ENCODE measurements at regions not wholly inside any gene's neighbourhood (a gene's known extent, or its start where the extent isn't known, plus 50 kb on each side); places are given as distances from the start of the nearest gene placed in this dataset.

DNA sequence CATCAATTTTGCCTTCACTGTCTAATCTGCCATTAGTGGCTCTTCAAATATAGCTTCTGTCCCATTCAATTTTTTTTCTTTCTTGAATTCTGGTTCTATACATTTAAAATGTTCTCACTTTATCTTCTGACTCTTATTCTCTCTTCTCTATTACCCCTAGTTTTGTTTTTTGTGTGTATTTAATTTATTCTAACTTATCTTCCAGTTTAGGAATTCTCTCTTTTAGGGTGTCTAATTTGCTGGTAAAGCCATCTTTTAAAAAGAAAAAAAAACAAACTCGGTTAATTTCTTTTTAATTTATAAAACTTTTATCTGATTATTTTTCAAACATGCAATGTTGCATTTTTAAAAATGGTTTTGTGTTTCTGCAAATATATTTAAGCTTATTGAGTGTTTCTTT, 80.3 kb upstream of the OXGR1 start:
- no peaks in the 10 kb centered on the region for H4K20me1 ChIP-seq (ENCODE audit: insufficient read depth)

More for the DNA sequence above, 80.3 kb upstream of the OXGR1 start:
- H3K4me3 ChIP-seq (replicated peaks in 1 of 2; ENCODE audit: low read depth in 1 of 2, low read length in 2 of 2): no peak overlapping the region
- H3K9me3 ChIP-seq (ENCODE audit: control insufficient read depth in 1 of 2, insufficient read depth in 1 of 2, low read depth in 1 of 2, low read length in 2 of 2): peaks cover 0 to 10% of the 10 kb centered on the region in 2 experiments; a peak in 1 of 4 replicates
- H3K4me2 ChIP-seq (ENCODE audit: low read length): no peak overlapping the region
- H3K27me3 ChIP-seq (ENCODE audit: insufficient read depth, low read length): no peaks in the 10 kb centered on the region
- POLR2A ChIA-PET: no interaction called here
- ATAC-seq (no peak), DNase-seq (ENCODE audit: low read depth, low spot score) (no peak)
- no peaks in the 10 kb centered on the region for H3K36me3 ChIP-seq (ENCODE audit: control insufficient read depth in 1 of 2, insufficient read depth in 2 of 2, low read length in 2 of 2)
- intact Hi-C loops (cut with micrococcal nuclease): no loop called here
- CTCF ChIA-PET: no interaction called here
- no peak overlapping the region for H2AFZ ChIP-seq (ENCODE audit: low read depth, low read length, poor library complexity, severe bottlenecking)
- H3K79me2 ChIP-seq (ENCODE audit: insufficient read depth, low read length): no peaks in the 10 kb centered on the region
- TF ChIP-seq CBX3 (IDR thresholded peaks at IDR 0.05; ENCODE audit: low read depth) (no peak), EZH2 (IDR thresholded peaks at IDR 0.05) (no peak), POLR2AphosphoS5 (IDR thresholded peaks at IDR 0.05; ENCODE audit: low read depth, low read length) (no peak), TCF7L2 (IDR thresholded peaks at IDR 0.05; ENCODE audit: borderline replicate concordance, extremely low read depth, insufficient read depth, insufficient read length) (no peak), SIN3A (IDR thresholded peaks at IDR 0.05; ENCODE audit: low read depth) (no peak), RAD21 (IDR thresholded peaks at IDR 0.05; ENCODE audit: low read depth) (no peak), JUND (IDR thresholded peaks at IDR 0.05) (no peak), SRF (IDR thresholded peaks at IDR 0.05; ENCODE audit: low read depth) (no peak), CEBPB (IDR thresholded peaks at IDR 0.05; ENCODE audit: low read depth) (no peak), ZFX (IDR thresholded peaks at IDR 0.05) (no peak), EGR1 (IDR thresholded peaks at IDR 0.05; ENCODE audit: low read depth) (no peak), YY1 (IDR thresholded peaks at IDR 0.05; ENCODE audit: extremely low read depth, insufficient replicate concordance, low read depth, low read length) (no peak), SP1 (IDR thresholded peaks at IDR 0.05; ENCODE audit: low read depth) (no peak), EZH2phosphoT487 (IDR thresholded peaks at IDR 0.05; ENCODE audit: borderline replicate concordance) (no peak), ELF1 (IDR thresholded peaks at IDR 0.05; ENCODE audit: borderline replicate concordance, low read depth) (no peak)
- TF ChIP-seq, protein P1, sequence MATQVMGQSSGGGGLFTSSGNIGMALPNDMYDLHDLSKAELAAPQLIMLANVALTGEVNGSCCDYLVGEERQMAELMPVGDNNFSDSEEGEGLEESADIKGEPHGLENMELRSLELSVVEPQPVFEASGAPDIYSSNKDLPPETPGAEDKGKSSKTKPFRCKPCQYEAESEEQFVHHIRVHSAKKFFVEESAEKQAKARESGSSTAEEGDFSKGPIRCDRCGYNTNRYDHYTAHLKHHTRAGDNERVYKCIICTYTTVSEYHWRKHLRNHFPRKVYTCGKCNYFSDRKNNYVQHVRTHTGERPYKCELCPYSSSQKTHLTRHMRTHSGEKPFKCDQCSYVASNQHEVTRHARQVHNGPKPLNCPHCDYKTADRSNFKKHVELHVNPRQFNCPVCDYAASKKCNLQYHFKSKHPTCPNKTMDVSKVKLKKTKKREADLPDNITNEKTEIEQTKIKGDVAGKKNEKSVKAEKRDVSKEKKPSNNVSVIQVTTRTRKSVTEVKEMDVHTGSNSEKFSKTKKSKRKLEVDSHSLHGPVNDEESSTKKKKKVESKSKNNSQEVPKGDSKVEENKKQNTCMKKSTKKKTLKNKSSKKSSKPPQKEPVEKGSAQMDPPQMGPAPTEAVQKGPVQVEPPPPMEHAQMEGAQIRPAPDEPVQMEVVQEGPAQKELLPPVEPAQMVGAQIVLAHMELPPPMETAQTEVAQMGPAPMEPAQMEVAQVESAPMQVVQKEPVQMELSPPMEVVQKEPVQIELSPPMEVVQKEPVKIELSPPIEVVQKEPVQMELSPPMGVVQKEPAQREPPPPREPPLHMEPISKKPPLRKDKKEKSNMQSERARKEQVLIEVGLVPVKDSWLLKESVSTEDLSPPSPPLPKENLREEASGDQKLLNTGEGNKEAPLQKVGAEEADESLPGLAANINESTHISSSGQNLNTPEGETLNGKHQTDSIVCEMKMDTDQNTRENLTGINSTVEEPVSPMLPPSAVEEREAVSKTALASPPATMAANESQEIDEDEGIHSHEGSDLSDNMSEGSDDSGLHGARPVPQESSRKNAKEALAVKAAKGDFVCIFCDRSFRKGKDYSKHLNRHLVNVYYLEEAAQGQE (IDR thresholded peaks at IDR 0.05; ENCODE audit: low read depth): no peak
- TF ChIP-seq, protein P2, sequence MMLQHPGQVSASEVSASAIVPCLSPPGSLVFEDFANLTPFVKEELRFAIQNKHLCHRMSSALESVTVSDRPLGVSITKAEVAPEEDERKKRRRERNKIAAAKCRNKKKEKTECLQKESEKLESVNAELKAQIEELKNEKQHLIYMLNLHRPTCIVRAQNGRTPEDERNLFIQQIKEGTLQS (IDR thresholded peaks at IDR 0.05): no peak
- TF ChIP-seq, protein P3, sequence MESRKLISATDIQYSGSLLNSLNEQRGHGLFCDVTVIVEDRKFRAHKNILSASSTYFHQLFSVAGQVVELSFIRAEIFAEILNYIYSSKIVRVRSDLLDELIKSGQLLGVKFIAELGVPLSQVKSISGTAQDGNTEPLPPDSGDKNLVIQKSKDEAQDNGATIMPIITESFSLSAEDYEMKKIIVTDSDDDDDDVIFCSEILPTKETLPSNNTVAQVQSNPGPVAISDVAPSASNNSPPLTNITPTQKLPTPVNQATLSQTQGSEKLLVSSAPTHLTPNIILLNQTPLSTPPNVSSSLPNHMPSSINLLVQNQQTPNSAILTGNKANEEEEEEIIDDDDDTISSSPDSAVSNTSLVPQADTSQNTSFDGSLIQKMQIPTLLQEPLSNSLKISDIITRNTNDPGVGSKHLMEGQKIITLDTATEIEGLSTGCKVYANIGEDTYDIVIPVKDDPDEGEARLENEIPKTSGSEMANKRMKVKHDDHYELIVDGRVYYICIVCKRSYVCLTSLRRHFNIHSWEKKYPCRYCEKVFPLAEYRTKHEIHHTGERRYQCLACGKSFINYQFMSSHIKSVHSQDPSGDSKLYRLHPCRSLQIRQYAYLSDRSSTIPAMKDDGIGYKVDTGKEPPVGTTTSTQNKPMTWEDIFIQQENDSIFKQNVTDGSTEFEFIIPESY (IDR thresholded peaks at IDR 0.05; ENCODE audit: extremely low read depth, insufficient replicate concordance, low read length): no peak
- TF ChIP-seq, protein P4, sequence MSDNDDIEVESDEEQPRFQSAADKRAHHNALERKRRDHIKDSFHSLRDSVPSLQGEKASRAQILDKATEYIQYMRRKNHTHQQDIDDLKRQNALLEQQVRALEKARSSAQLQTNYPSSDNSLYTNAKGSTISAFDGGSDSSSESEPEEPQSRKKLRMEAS (IDR thresholded peaks at IDR 0.05): no peak
- TF ChIP-seq, protein P5, sequence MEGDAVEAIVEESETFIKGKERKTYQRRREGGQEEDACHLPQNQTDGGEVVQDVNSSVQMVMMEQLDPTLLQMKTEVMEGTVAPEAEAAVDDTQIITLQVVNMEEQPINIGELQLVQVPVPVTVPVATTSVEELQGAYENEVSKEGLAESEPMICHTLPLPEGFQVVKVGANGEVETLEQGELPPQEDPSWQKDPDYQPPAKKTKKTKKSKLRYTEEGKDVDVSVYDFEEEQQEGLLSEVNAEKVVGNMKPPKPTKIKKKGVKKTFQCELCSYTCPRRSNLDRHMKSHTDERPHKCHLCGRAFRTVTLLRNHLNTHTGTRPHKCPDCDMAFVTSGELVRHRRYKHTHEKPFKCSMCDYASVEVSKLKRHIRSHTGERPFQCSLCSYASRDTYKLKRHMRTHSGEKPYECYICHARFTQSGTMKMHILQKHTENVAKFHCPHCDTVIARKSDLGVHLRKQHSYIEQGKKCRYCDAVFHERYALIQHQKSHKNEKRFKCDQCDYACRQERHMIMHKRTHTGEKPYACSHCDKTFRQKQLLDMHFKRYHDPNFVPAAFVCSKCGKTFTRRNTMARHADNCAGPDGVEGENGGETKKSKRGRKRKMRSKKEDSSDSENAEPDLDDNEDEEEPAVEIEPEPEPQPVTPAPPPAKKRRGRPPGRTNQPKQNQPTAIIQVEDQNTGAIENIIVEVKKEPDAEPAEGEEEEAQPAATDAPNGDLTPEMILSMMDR (IDR thresholded peaks at IDR 0.05 in 2 of 3, conservative IDR thresholded peaks at IDR 0.05 in 1 of 3; ENCODE audit: borderline replicate concordance in 1 of 3, insufficient read depth in 1 of 3, low read depth in 2 of 3, low read length in 2 of 3): no peak
- H3K9ac ChIP-seq (ENCODE audit: low read length): no peak overlapping the region
- no peak overlapping the region for H3K27ac ChIP-seq (ENCODE audit: low read depth, low read length)
- RAD21 ChIA-PET (ENCODE audit: low non-redundant PET in 1 of 2, low total read pairs in 2 of 2, uncharacterized antibody in 2 of 2, unreplicated experiment in 2 of 2): no interaction called here
- no peaks in the 10 kb centered on the region for H3K4me1 ChIP-seq (ENCODE audit: control insufficient read depth in 1 of 2, insufficient read depth in 2 of 2, low read length in 2 of 2)
- no TSS peak for BruUV-seq (replicated peaks)
- no peaks in the 10 kb centered on the region for H3K9me2 ChIP-seq (ENCODE audit: insufficient read depth)
